H1 (cell line): ENCODE measurements at regions not wholly inside any gene's neighbourhood (a gene's known extent, or its start where the extent isn't known, plus 50 kb on each side); places are given as distances from the start of the nearest gene placed in this dataset.

Experiments
- CTCF ChIA-PET: fragments of 300-600 bp; sonication (Branson Sonifier 250); formaldehyde crosslinking; loops from one replicate; lab custom pipeline; 2021; ENCODE audit not compliant: partially characterized antibody; lab: Charles Lee
- POLR2A ChIA-PET: fragments of 300-600 bp; sonication (Branson Sonifier 250); formaldehyde crosslinking; loops from one replicate; lab custom pipeline; 2021; ENCODE audit warnings: inconsistent platforms; ENCODE audit not compliant: partially characterized antibody; lab: Charles Lee
- DNase-seq, 2 experiments: peaks; one replicate each; pipeline versions ENCODE4 v3.0.0 to v3.0.0-alpha.2; 2010 to 2022; ENCODE audit warnings: low spot score in 2 of 2, low read depth in 1 of 2, mixed read lengths in 1 of 2
- FAIRE-seq: peaks from 2 replicates; lab custom pipeline; 2011; peaks lifted over from hg19 to GRCh38; lab: Jason Lieb, UNC
- H2AFZ ChIP-seq: 2 replicates; pipeline ENCODE4 v1.8.1; 2012; ENCODE audit warnings: low read length, inconsistent platforms
- H2AK5ac ChIP-seq: 2 replicates; pipeline ENCODE4 v1.6.1; 2013; ENCODE audit warnings: low read depth, low read length
- H2BK120ac ChIP-seq: replicated peaks from 2 replicates; pipeline ENCODE3; 2013; ENCODE audit warnings: low read depth, low read length, inconsistent platforms
- H2BK12ac ChIP-seq: 2 replicates; pipeline ENCODE4 v1.6.1; 2013; ENCODE audit warnings: low read depth, low read length
- H2BK15ac ChIP-seq: 2 replicates; pipeline ENCODE4 v1.6.1; 2013; ENCODE audit warnings: low read length
- H2BK20ac ChIP-seq: 2 replicates; pipeline ENCODE4 v1.6.1; 2013; ENCODE audit warnings: low read length
- H2BK5ac ChIP-seq: 2 replicates; pipeline ENCODE4 v1.6.1; 2013; ENCODE audit warnings: low read depth, low read length
- H3K14ac ChIP-seq: 2 replicates; pipeline ENCODE4 v1.6.1; 2013; ENCODE audit warnings: inconsistent platforms; ENCODE audit not compliant: insufficient read length
- H3K18ac ChIP-seq: 2 replicates; pipeline ENCODE4 v1.6.1; 2013; ENCODE audit warnings: low read length; ENCODE audit errors: extremely low read depth
- H3K23ac ChIP-seq: 2 replicates; pipeline ENCODE4 v1.6.1; 2013; ENCODE audit warnings: inconsistent platforms; ENCODE audit not compliant: insufficient read length
- H3K23me2 ChIP-seq: 2 replicates; pipeline ENCODE4 v1.6.1; 2013; ENCODE audit warnings: low read depth, low read length
- H3K27ac ChIP-seq: 2 replicates; pipeline ENCODE4 v1.6.1; 2011; ENCODE audit warnings: low read depth, low read length, inconsistent platforms
- H3K27me3 ChIP-seq, 4 experiments: replicated peaks in 1 of 4; 1 replicate in 1 of 4; 2 replicates in 3 of 4; pipeline versions ENCODE4 v1.6.1 to v1.8.1; 2011 to 2013; ENCODE audit warnings: low read length in 3 of 4, mild to moderate bottlenecking in 3 of 4, inconsistent platforms in 2 of 4, mixed read lengths in 2 of 4, moderate library complexity in 1 of 4; ENCODE audit not compliant: control insufficient read depth in 3 of 4, insufficient read depth in 3 of 4; ENCODE audit errors: extremely low read depth in 1 of 4
- H3K36me3 ChIP-seq, 4 experiments: 2 replicates each; pipeline versions ENCODE4 v1.6.1 to v1.8.1; 2011 to 2013; ENCODE audit warnings: mild to moderate bottlenecking in 4 of 4, low read length in 3 of 4, moderate library complexity in 2 of 4, control low read depth in 1 of 4, inconsistent platforms in 1 of 4; ENCODE audit not compliant: insufficient read depth in 4 of 4, control insufficient read depth in 2 of 4
- H3K4ac ChIP-seq: replicated peaks from 2 replicates; pipeline ENCODE3; 2013; ENCODE audit warnings: low read length, low read depth, mixed read lengths, inconsistent platforms; ENCODE audit not compliant: insufficient read length
- H3K4me1 ChIP-seq, 4 experiments: replicated peaks in 1 of 4; 1 replicate in 1 of 4; 2 replicates in 3 of 4; pipeline versions ENCODE4 v1.6.1 to v1.8.1; 2011 to 2013; ENCODE audit warnings: low read length in 3 of 4, inconsistent platforms in 2 of 4, mixed read lengths in 1 of 4; ENCODE audit not compliant: insufficient read depth in 4 of 4, control insufficient read depth in 3 of 4
- H3K4me2 ChIP-seq, 2 experiments: 2 replicates each; pipeline versions ENCODE4 v1.6.1 to v1.8.1; 2011 to 2013; ENCODE audit warnings: low read depth in 2 of 2, low read length in 2 of 2, control low read depth in 1 of 2, inconsistent platforms in 1 of 2, mild to moderate bottlenecking in 1 of 2; ENCODE audit not compliant: insufficient read depth in 1 of 2
- H3K4me3 ChIP-seq, 4 experiments: fragments of 200-600, 300-600 bp in 1 of 4; sonication (generic), shearing (Covaris generic), sonication (Bioruptor Twin) in 1 of 4; 2 replicates each; pipeline versions ENCODE4 v1.5.1 to v1.8.1; 2011 to 2016; ENCODE audit warnings: low read length in 4 of 4, low read depth in 3 of 4, control low read depth in 2 of 4, inconsistent platforms in 2 of 4, mild to moderate bottlenecking in 2 of 4, mixed read lengths in 1 of 4, moderate library complexity in 1 of 4; ENCODE audit not compliant: insufficient read depth in 2 of 4; ENCODE audit errors: extremely low read depth in 1 of 4
- H3K56ac ChIP-seq: replicated peaks from 2 replicates; pipeline ENCODE3; 2013; ENCODE audit warnings: low read depth, mild to moderate bottlenecking, mixed read lengths, low read length, inconsistent platforms; ENCODE audit not compliant: insufficient read length
- H3K79me1 ChIP-seq: 2 replicates; pipeline ENCODE4 v1.6.1; 2013; ENCODE audit warnings: low read depth, low read length, control low read depth
- H3K79me2 ChIP-seq, 2 experiments: 2 replicates each; pipeline versions ENCODE4 v1.6.1 to v1.8.1; 2012 to 2013; ENCODE audit warnings: low read length in 2 of 2, mild to moderate bottlenecking in 2 of 2, inconsistent platforms in 1 of 2; ENCODE audit not compliant: insufficient read depth in 2 of 2, control insufficient read depth in 1 of 2
- H3K9ac ChIP-seq, 4 experiments: replicated peaks in 1 of 4; 1 replicate in 1 of 4; 2 replicates in 3 of 4; pipeline versions ENCODE4 v1.6.1 to v1.8.1; 2011 to 2013; ENCODE audit warnings: low read depth in 3 of 4, low read length in 3 of 4, control low read depth in 2 of 4, mild to moderate bottlenecking in 2 of 4, moderate library complexity in 2 of 4, inconsistent platforms in 1 of 4; ENCODE audit errors: extremely low read depth in 1 of 4
- H3K9me3 ChIP-seq, 2 experiments: 2 replicates each; pipeline versions ENCODE4 v1.6.1 to v1.8.1; 2012 to 2013; ENCODE audit warnings: mild to moderate bottlenecking in 2 of 2, moderate library complexity in 2 of 2, control low read depth in 1 of 2, inconsistent platforms in 1 of 2, low read depth in 1 of 2, low read length in 1 of 2, mixed read lengths in 1 of 2; ENCODE audit not compliant: insufficient read depth in 2 of 2
- H4K20me1 ChIP-seq, 2 experiments: replicated peaks in 1 of 2; 2 replicates each; pipeline versions ENCODE3 to v1.8.1; 2011 to 2013; ENCODE audit warnings: inconsistent platforms in 2 of 2, low read length in 2 of 2, mild to moderate bottlenecking in 1 of 2; ENCODE audit not compliant: insufficient read depth in 2 of 2, control insufficient read depth in 1 of 2
- H4K5ac ChIP-seq: 2 replicates; pipeline ENCODE4 v1.6.1; 2013; ENCODE audit warnings: low read length, low read depth, mixed read lengths, inconsistent platforms; ENCODE audit not compliant: insufficient read length
- H4K8ac ChIP-seq: 2 replicates; pipeline ENCODE4 v1.8.0; 2013; ENCODE audit warnings: mild to moderate bottlenecking, moderate library complexity, low read length, inconsistent platforms; ENCODE audit not compliant: insufficient read depth; ENCODE audit errors: extremely low read depth
- H4K91ac ChIP-seq: replicated peaks from 2 replicates; pipeline ENCODE3; 2013; ENCODE audit warnings: low read length, mixed read lengths, inconsistent platforms; ENCODE audit not compliant: insufficient read length
- BACH1 ChIP-seq: IDR thresholded peaks from 2 replicates; pipeline ENCODE4 v1.6.1; 2012; ENCODE audit warnings: low read length, improper control_type of control experiment
- CBX5 ChIP-seq: fragments of 300-800, 300-1000 bp; sonication (generic); IDR thresholded peaks from 2 replicates; pipeline ENCODE4 v1.7.1; 2016; ENCODE audit warnings: antibody characterized with exemption, low read length, low read depth
- CHD2 ChIP-seq: IDR thresholded peaks from 2 replicates; pipeline ENCODE4 v1.6.1; 2012; ENCODE audit warnings: low read length, improper control_type of control experiment
- EZH2 ChIP-seq: fragments of 200-600 bp; sonication (generic); IDR thresholded peaks from 2 replicates; pipeline ENCODE4 v1.7.1; 2012; ENCODE audit warnings: low read depth, mild to moderate bottlenecking, moderate library complexity, low read length, inconsistent platforms; ENCODE audit not compliant: severe bottlenecking
- FOSL1 ChIP-seq: IDR thresholded peaks from 2 replicates; pipeline ENCODE4 v1.6.1; 2011; ENCODE audit warnings: mild to moderate bottlenecking, low read depth, low read length, moderate library complexity; ENCODE audit not compliant: insufficient read depth
- KDM1A ChIP-seq: fragments of 200-600, 300-600 bp; sonication (generic); IDR thresholded peaks from 2 replicates; pipeline ENCODE4 v1.7.1; 2016; ENCODE audit warnings: mild to moderate bottlenecking, low read length, borderline replicate concordance
- NRF1 ChIP-seq: IDR thresholded peaks from 2 replicates; pipeline ENCODE4 v1.6.1; 2011; ENCODE audit warnings: mild to moderate bottlenecking, low read depth, low read length, improper control_type of control experiment
- PHF8 ChIP-seq: fragments of 200-600 bp; sonication (generic); conservative IDR thresholded peaks from 2 replicates; pipeline ENCODE4 v1.7.1; 2012; ENCODE audit warnings: low read depth, mild to moderate bottlenecking, inconsistent platforms, low read length, moderate library complexity
- POLR2A ChIP-seq, 2 experiments: IDR thresholded peaks; 1 replicate in 1 of 2; 2 replicates in 1 of 2; pipeline ENCODE4 v1.6.1; 2011; ENCODE audit warnings: low read depth in 2 of 2, low read length in 2 of 2, mild to moderate bottlenecking in 2 of 2; ENCODE audit errors: control extremely low read depth in 1 of 2
- RBBP5 ChIP-seq: IDR thresholded peaks from 2 replicates; pipeline ENCODE4 v1.7.1; 2012; ENCODE audit warnings: low read depth, mild to moderate bottlenecking, inconsistent platforms, low read length, moderate library complexity, borderline replicate concordance
- RNF2 ChIP-seq: fragments of 200-900, 300-1000 bp; sonication (generic); IDR thresholded peaks from 2 replicates; pipeline ENCODE4 v1.7.1; 2016; ENCODE audit warnings: borderline replicate concordance, low read depth, mild to moderate bottlenecking, antibody characterized with exemption, low read length; ENCODE audit not compliant: poor library complexity, severe bottlenecking; ENCODE audit errors: missing control alignments
- SIRT6 ChIP-seq: IDR thresholded peaks from one replicate; pipeline ENCODE4 v1.7.1; 2012; ENCODE audit warnings: low read length, inconsistent platforms
- SP2 ChIP-seq: IDR thresholded peaks from 2 replicates; pipeline ENCODE4 v1.6.1; 2012; ENCODE audit warnings: mild to moderate bottlenecking, low read length, inconsistent platforms
- TAF1 ChIP-seq: IDR thresholded peaks from 2 replicates; pipeline ENCODE4 v1.6.1; 2011; ENCODE audit warnings: mild to moderate bottlenecking, low read depth, low read length
- TCF12 ChIP-seq: IDR thresholded peaks from 2 replicates; pipeline ENCODE4 v1.6.1; 2011; ENCODE audit warnings: low read depth, mild to moderate bottlenecking, low read length
- TEAD4 ChIP-seq: IDR thresholded peaks from 2 replicates; pipeline ENCODE4 v1.6.1; 2012; ENCODE audit warnings: low read depth, low read length, inconsistent platforms, mixed read lengths
- YY1 ChIP-seq: IDR thresholded peaks from 2 replicates; pipeline ENCODE4 v1.6.1; 2011; ENCODE audit warnings: low read depth, mild to moderate bottlenecking, low read length

DNA sequence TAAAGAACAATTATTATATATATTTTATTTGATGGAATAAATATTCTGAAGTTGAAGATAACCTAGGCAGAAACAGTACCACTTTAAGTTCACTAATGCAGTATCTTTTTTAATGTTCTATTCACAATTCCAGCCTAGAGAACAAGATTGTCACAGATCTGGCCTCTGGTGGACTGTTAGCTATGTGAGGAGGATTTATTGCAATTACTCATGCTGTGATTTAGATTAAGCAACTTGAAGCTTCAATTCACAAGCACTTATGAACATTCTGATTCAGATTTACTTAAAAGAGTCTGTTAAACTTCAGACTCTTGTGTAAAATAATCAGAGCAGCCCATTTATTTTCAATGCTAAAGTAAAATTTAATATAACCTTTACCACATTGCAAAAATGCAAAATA, 1489.8 kb downstream of the STIM2 start:
- H2AFZ ChIP-seq, result no peak overlapping the region
- no peak for FAIRE-seq
- CTCF ChIA-PET, result no interaction called here
- H3K56ac ChIP-seq, result no peak overlapping the region
- no peaks in the 10 kb centered on the region for H3K79me2 ChIP-seq
- no peak overlapping the region for H3K4me3 ChIP-seq
- H2BK5ac ChIP-seq, result no peak overlapping the region
- no peak overlapping the region for H3K4ac ChIP-seq
- peaks cover 0 to 3% (median 0%) of the 10 kb centered on the region in 4 experiments; a peak in 1 of 8 replicates for H3K36me3 ChIP-seq
- H3K4me2 ChIP-seq, result no peak overlapping the region
- H4K8ac ChIP-seq, result no peak overlapping the region
- H4K91ac ChIP-seq, result no peak overlapping the region
- H2BK20ac ChIP-seq, result no peak overlapping the region
- H4K5ac ChIP-seq, result no peak overlapping the region
- H3K9me3 ChIP-seq, result peaks cover 0 to 10% of the 10 kb centered on the region in 2 experiments; a peak in 2 of 4 replicates
- H3K27ac ChIP-seq, result no peak overlapping the region
- POLR2A ChIA-PET, result no interaction called here
- no peaks in the 10 kb centered on the region for H3K79me1 ChIP-seq
- H3K9ac ChIP-seq, result no peak overlapping the region
- H3K18ac ChIP-seq, result no peak overlapping the region
- no peak for DNase-seq
- no peak overlapping the region for H2AK5ac ChIP-seq
- H2BK15ac ChIP-seq, result no peak overlapping the region
- H3K27me3 ChIP-seq, result no peaks in the 10 kb centered on the region
- no peaks in the 10 kb centered on the region for H4K20me1 ChIP-seq
- H2BK12ac ChIP-seq, result no peak overlapping the region
- no peaks in the 10 kb centered on the region for H3K4me1 ChIP-seq
- no peak overlapping the region for H2BK120ac ChIP-seq
- no peak overlapping the region for H3K23ac ChIP-seq
- no peak overlapping the region for H3K14ac ChIP-seq
- H3K23me2 ChIP-seq, result no peaks in the 10 kb centered on the region
- TF ChIP-seq KDM1A, result no peak
- TF ChIP-seq BACH1, result no peak
- no peak for TF ChIP-seq EZH2
- no peak for TF ChIP-seq POLR2A (IDR thresholded peaks at IDR 0.05; ENCODE audit: control extremely low read depth in 1 of 2, low read depth in 2 of 2, low read length in 2 of 2)
- TF ChIP-seq TCF12, result no peak
- no peak for TF ChIP-seq RNF2
- no peak for TF ChIP-seq CBX5
- TF ChIP-seq NRF1, result no peak
- TF ChIP-seq SIRT6, result no peak
- no peak for TF ChIP-seq YY1
- no peak for TF ChIP-seq SP2
- no peak for TF ChIP-seq FOSL1
- no peak for TF ChIP-seq TEAD4
- no peak for TF ChIP-seq TAF1
- no peak for TF ChIP-seq RBBP5
- TF ChIP-seq PHF8, result no peak
- TF ChIP-seq CHD2, result no peak
